Endothelial cell of umbilical vein (primary cell): ENCODE measurements at regions not wholly inside any gene's neighbourhood (a gene's known extent, or its start where the extent isn't known, plus 50 kb on each side); places are given as distances from the start of the nearest gene placed in this dataset.

ENCODE experiments used
- CTCF ChIP-seq, 2 donors: IDR thresholded peaks; 1 replicate in 1 of 2; 2 replicates in 1 of 2; pipeline ENCODE4 v1.5.1; 2011; ENCODE audit warnings: low read length in 2 of 2, mild to moderate bottlenecking in 2 of 2, moderate library complexity in 2 of 2, control low read depth in 1 of 2, inconsistent platforms in 1 of 2, low read depth in 1 of 2; ENCODE audit not compliant: insufficient read depth in 1 of 2; ENCODE audit errors: extremely low read depth in 1 of 2
- EZH2 ChIP-seq: IDR thresholded peaks from 2 replicates; pipeline ENCODE4 v1.6.1; 2012; ENCODE audit warnings: borderline replicate concordance, low read depth, mild to moderate bottlenecking, moderate library complexity, low read length, inconsistent platforms; ENCODE audit not compliant: severe bottlenecking
- FOS ChIP-seq: IDR thresholded peaks from 2 replicates; pipeline ENCODE4 v1.6.1; 2011; ENCODE audit warnings: mild to moderate bottlenecking, low read length, moderate library complexity, borderline replicate concordance; ENCODE audit not compliant: insufficient read depth
- GATA2 ChIP-seq: IDR thresholded peaks from 2 replicates; pipeline ENCODE4 v1.7.0; 2011; ENCODE audit warnings: low read depth, mild to moderate bottlenecking, moderate library complexity, mixed read lengths, low read length; ENCODE audit not compliant: insufficient read length, insufficient read depth
- JUN ChIP-seq: IDR thresholded peaks from 2 replicates; pipeline ENCODE4 v1.6.1; 2011; ENCODE audit warnings: borderline replicate concordance, low read depth; ENCODE audit not compliant: insufficient read length, insufficient read depth
- MAX ChIP-seq: IDR thresholded peaks from 2 replicates; pipeline ENCODE4 v1.6.1; 2011; ENCODE audit not compliant: insufficient read depth, insufficient read length
- MYC ChIP-seq: IDR thresholded peaks from one replicate; pipeline ENCODE4 v1.6.1; 2011; ENCODE audit warnings: mild to moderate bottlenecking, low read depth, low read length
- POLR2A ChIP-seq: IDR thresholded peaks from 2 replicates; pipeline ENCODE4 v1.6.1; 2012; ENCODE audit warnings: low read depth, mild to moderate bottlenecking, control low read depth, low read length
- POLR2AphosphoS5 ChIP-seq: IDR thresholded peaks from 2 replicates; pipeline ENCODE4 v1.6.1; 2012; ENCODE audit warnings: low read depth, mild to moderate bottlenecking, control low read depth, low read length, moderate library complexity; ENCODE audit not compliant: insufficient read depth

DNA sequence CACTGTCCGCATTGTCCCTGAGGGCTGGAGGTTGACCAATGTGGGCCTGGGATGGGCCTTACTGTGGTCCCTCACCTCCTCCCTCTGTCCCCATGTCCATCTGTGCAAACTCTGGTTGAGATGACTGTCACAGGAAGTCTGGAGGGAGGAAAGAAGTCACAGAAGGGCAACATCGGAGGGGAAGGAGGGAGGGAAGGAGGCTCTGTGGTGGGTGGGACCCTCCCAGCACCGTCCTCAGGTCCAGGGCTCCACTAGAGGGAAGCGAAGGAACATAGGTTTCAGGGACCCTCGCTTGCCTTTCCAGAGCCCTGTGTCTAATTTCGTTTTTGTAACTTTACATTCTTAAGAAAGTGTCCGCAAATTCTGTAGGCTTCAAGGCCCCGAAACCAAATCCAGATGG, 111.3 kb upstream of the SLC44A3 start:
- no peak for TF ChIP-seq CTCF (IDR thresholded peaks at IDR 0.05; ENCODE audit: extremely low read depth in 1 of 2, insufficient read depth in 1 of 2, low read depth in 1 of 2, low read length in 2 of 2)
- TF ChIP-seq POLR2A, result no peak
- TF ChIP-seq FOS, result no peak
- no peak for TF ChIP-seq MAX
- TF ChIP-seq POLR2AphosphoS5, result no peak
- TF ChIP-seq JUN, result no peak
- no peak for TF ChIP-seq MYC
- no peak for TF ChIP-seq EZH2
- no peak for TF ChIP-seq GATA2
